ENCODE measurements at regions not wholly inside any gene's neighbourhood (a gene's known extent, or its start where the extent isn't known, plus 50 kb on each side); places are given as distances from the start of the nearest gene placed in this dataset.

- no peaks in the 10 kb centered on the region for H3K27me3 ChIP-seq (ENCODE audit: control insufficient read depth, insufficient read depth, low read length, poor library complexity, severe bottlenecking)
- peak; percentile 49 for DNase-seq
- 93% methylated on average over 2 of the region's 2 CpGs; no CpG with 5 or more reads in 1 of the 2 experiments for WGBS, 2 experiments (ENCODE audit: insufficient coverage in 1 of 2, insufficient read length in 1 of 2)
- H3K4me1 ChIP-seq (ENCODE audit: control insufficient read depth, insufficient read depth, low read length) = no peaks in the 10 kb centered on the region
- Mint-ChIP-seq H3K27ac (no peak overlapping the region), H3K4me3 (no peak overlapping the region), H3K9me3 (peaks cover 37% of the 10 kb centered on the region), H3K36me3 (ENCODE audit: low read depth) (no peaks in the 10 kb centered on the region), H3K27me3 (ENCODE audit: insufficient read depth) (peaks cover 4% of the 10 kb centered on the region), H3K4me1 (no peaks in the 10 kb centered on the region)
- H3K36me3 ChIP-seq (ENCODE audit: control insufficient read depth, insufficient read depth, low read length) = no peaks in the 10 kb centered on the region
- H3K27ac ChIP-seq (ENCODE audit: low read depth, low read length) = no peak overlapping the region
- TF ChIP-seq CTCF (conservative IDR thresholded peaks at IDR 0.05) = no peak
- H3K9me3 ChIP-seq (ENCODE audit: control insufficient read depth, low read length) = peaks cover 38% of the 10 kb centered on the region
- H3K4me3 ChIP-seq (ENCODE audit: low read length) = no peak overlapping the region
- H3K9ac ChIP-seq (ENCODE audit: extremely low read depth, low read length, poor library complexity, severe bottlenecking) = no peak overlapping the region
Observed at GRCh38 chr1:56106531-56107274, 472.7 kb downstream of the PLPP3 start.

GRCh38 chr1:56105397-56105796, 474.0 kb downstream of the PLPP3 start:
- no peaks in the 10 kb centered on the region for H3K4me1 Mint-ChIP-seq
- no peak overlapping the region for H3K4me3 Mint-ChIP-seq
- H3K36me3 Mint-ChIP-seq (ENCODE audit: low read depth) = no peaks in the 10 kb centered on the region
- H3K9me3 ChIP-seq (ENCODE audit: control insufficient read depth, low read length) = peaks cover 33% of the 10 kb centered on the region
- DNase-seq = no peak
- no peak overlapping the region for H3K4me3 ChIP-seq (ENCODE audit: low read length)
- H3K27ac Mint-ChIP-seq = no peak overlapping the region
- no peaks in the 10 kb centered on the region for H3K36me3 ChIP-seq (ENCODE audit: control insufficient read depth, insufficient read depth, low read length)
- peaks cover 29% of the 10 kb centered on the region for H3K9me3 Mint-ChIP-seq
- no peak overlapping the region for H3K27ac ChIP-seq (ENCODE audit: low read depth, low read length)
- TF ChIP-seq CTCF (conservative IDR thresholded peaks at IDR 0.05) = no peak
- no peak overlapping the region for H3K9ac ChIP-seq (ENCODE audit: extremely low read depth, low read length, poor library complexity, severe bottlenecking)
- no peaks in the 10 kb centered on the region for H3K4me1 ChIP-seq (ENCODE audit: control insufficient read depth, insufficient read depth, low read length)
- WGBS, 2 experiments (ENCODE audit: insufficient coverage in 1 of 2, insufficient read length in 1 of 2) = 83% methylated on average over 3 of the region's 3 CpGs; no CpG with 5 or more reads in 1 of the 2 experiments
- no peaks in the 10 kb centered on the region for H3K27me3 ChIP-seq (ENCODE audit: control insufficient read depth, insufficient read depth, low read length, poor library complexity, severe bottlenecking)
- peaks cover 4% of the 10 kb centered on the region for H3K27me3 Mint-ChIP-seq (ENCODE audit: insufficient read depth)

GRCh38 chr1:56099766-56100265, 479.5 kb downstream of the PLPP3 start:
- Histone ChIP-seq H3K27ac (ENCODE audit: low read depth, low read length) (no peak overlapping the region), H3K9me3 (ENCODE audit: control insufficient read depth, low read length) (peaks cover 22% of the 10 kb centered on the region), H3K4me1 (ENCODE audit: control insufficient read depth, insufficient read depth, low read length) (no peaks in the 10 kb centered on the region), H3K36me3 (ENCODE audit: control insufficient read depth, insufficient read depth, low read length) (no peaks in the 10 kb centered on the region), H3K9ac (ENCODE audit: extremely low read depth, low read length, poor library complexity, severe bottlenecking) (no peak overlapping the region), H3K4me3 (ENCODE audit: low read length) (no peak overlapping the region), H3K27me3 (ENCODE audit: control insufficient read depth, insufficient read depth, low read length, poor library complexity, severe bottlenecking) (no peaks in the 10 kb centered on the region)
- Mint-ChIP-seq H3K27ac (no peak overlapping the region), H3K4me1 (no peaks in the 10 kb centered on the region), H3K27me3 (ENCODE audit: insufficient read depth) (no peaks in the 10 kb centered on the region), H3K9me3 (peaks cover 11% of the 10 kb centered on the region), H3K4me3 (no peak overlapping the region), H3K36me3 (ENCODE audit: low read depth) (no peaks in the 10 kb centered on the region)
- no peak for DNase-seq
- no peak for TF ChIP-seq CTCF (conservative IDR thresholded peaks at IDR 0.05)
- WGBS, 2 experiments (ENCODE audit: insufficient coverage in 1 of 2, insufficient read length in 1 of 2) = 76% methylated on average over 1 of the region's 1 CpG; no CpG with 5 or more reads in 1 of the 2 experiments

Measured in endodermal cell (in vitro differentiated cells).